ENCODE measurements at regions not wholly inside any gene's neighbourhood (a gene's known extent, or its start where the extent isn't known, plus 50 kb on each side); places are given as distances from the start of the nearest gene placed in this dataset.

DNA sequence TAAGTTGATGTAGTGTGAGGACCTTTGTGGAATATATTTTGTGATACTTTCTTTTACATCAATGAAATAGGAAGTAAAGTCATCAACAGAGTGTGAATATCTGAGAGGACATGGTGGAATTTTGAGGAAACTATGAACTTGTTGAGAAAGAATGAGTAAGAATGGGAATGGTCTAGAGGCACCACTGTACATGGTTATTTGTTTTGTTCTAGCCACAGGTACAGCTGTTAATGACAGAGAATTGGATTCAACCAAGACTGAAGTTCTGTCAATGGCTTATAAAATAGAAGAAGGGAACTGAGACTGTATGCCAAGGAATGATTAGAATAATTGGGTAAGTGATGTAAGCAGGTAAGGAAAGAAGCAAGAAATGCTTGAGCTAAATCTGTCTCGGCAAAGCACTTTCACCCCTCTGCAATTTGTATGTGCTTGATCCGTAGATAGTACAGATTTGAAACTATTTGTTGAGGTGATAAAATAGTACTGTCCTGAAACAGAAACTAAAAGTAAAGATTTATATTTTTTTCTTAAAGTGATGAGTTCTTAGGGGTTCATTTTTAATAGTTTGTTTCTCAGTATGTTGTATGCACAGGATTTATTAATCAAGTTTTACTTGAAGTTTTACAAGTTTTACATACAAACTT is 468.8 kb upstream of the SMC2 start:
- 83 to 87% methylated on average over 2 of the region's 2 CpGs for WGBS, 2 donors

DNA sequence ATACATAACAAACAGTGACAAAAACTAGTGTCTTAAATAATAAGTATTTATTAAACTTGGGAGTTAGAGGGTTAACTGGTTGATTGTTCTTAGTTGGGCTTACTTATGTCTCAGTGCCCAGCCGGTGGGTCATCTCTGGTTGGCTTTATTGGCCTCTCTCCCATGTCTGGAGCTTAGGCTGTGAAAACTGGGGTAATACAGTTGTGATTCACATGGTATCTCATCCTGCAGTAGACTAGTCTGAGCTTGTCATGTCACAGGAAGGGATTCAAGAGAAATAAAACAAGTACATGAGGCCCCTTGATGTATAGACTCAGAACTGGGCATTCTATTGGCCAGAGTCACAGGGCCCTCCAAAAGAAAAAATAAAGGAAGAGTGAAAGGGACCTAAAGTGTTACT is 466.4 kb upstream of the SMC2 start:
- H3K4me3 ChIP-seq (ENCODE audit: low read depth, poor library complexity, severe bottlenecking) = no peak overlapping the region
- 30 to 44% methylated on average over 1 of the region's 1 CpG for WGBS, 2 donors
- TF ChIP-seq, protein P1, sequence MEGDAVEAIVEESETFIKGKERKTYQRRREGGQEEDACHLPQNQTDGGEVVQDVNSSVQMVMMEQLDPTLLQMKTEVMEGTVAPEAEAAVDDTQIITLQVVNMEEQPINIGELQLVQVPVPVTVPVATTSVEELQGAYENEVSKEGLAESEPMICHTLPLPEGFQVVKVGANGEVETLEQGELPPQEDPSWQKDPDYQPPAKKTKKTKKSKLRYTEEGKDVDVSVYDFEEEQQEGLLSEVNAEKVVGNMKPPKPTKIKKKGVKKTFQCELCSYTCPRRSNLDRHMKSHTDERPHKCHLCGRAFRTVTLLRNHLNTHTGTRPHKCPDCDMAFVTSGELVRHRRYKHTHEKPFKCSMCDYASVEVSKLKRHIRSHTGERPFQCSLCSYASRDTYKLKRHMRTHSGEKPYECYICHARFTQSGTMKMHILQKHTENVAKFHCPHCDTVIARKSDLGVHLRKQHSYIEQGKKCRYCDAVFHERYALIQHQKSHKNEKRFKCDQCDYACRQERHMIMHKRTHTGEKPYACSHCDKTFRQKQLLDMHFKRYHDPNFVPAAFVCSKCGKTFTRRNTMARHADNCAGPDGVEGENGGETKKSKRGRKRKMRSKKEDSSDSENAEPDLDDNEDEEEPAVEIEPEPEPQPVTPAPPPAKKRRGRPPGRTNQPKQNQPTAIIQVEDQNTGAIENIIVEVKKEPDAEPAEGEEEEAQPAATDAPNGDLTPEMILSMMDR (IDR thresholded peaks at IDR 0.05) = no peak
- no peak for TF ChIP-seq POLR2A (IDR thresholded peaks at IDR 0.05)
- intact Hi-C loops (cut with DNase I; ENCODE audit: low total_unique reads) = no loop called here
- no peak for DNase-seq (ENCODE audit: low spot score in 2 of 2)

More for the DNA sequence above, 468.8 kb upstream of the SMC2 start:
- DNase-seq (ENCODE audit: low spot score in 2 of 2) = no peak
- TF ChIP-seq, protein P1 (IDR thresholded peaks at IDR 0.05) = no peak
- no peak for TF ChIP-seq POLR2A (IDR thresholded peaks at IDR 0.05)
- intact Hi-C loops (cut with DNase I; ENCODE audit: low total_unique reads) = no loop called here
- no peak overlapping the region for H3K4me3 ChIP-seq (ENCODE audit: low read depth, poor library complexity, severe bottlenecking)

DNA sequence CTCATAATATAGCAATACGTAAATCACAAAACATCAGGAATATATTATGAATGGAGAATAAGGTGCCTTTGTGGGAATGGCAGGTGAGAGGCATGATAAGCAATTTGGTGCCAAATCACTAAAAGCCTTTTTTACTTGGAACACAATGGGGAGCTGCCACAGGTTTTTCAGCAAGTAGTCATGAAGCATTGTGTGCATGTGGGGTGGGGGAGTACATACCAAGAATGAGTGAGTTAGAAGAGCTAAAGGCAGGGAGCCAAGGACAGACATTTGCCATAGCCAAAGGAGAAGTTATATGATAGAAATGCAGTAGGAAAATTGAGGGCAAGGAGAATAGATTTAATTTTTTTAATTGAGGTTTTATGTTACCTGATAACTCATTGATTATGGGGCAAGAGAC is 445.0 kb upstream of the SMC2 start:
- no peak for DNase-seq (ENCODE audit: low spot score in 2 of 2)
- TF ChIP-seq, protein P1 (IDR thresholded peaks at IDR 0.05) = no peak
- TF ChIP-seq POLR2A (IDR thresholded peaks at IDR 0.05) = no peak
- intact Hi-C loops (cut with DNase I; ENCODE audit: low total_unique reads) = no loop called here
- H3K4me3 ChIP-seq (ENCODE audit: low read depth, poor library complexity, severe bottlenecking) = no peak overlapping the region
- 95 to 97% methylated on average over 1 of the region's 1 CpG for WGBS, 2 donors

DNA sequence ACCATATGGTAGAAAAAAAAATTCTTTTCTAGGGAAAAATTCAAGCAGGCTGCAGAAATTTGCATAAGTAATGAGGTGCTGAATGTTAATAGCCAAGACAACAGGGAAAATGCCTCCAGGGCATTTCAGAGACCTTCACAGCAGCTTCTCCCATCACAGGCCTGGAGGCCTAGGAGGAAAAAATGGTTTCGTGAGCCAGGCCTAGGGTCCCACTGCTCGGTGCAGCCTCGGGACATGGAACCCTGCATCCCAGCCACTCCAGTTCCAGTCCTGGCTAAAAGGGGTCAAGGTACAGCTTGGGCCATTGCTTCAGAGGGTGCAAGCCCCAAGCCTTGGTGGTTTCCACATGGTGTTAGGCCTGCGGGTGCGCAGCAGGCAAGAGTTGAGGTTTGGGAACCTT is 436.0 kb upstream of the SMC2 start:
- no peak for DNase-seq (ENCODE audit: low spot score in 2 of 2)
- TF ChIP-seq, protein P1 (IDR thresholded peaks at IDR 0.05) = no peak
- no peak for TF ChIP-seq POLR2A (IDR thresholded peaks at IDR 0.05)
- intact Hi-C loops (cut with DNase I; ENCODE audit: low total_unique reads) = no loop called here
- 97 to 98% methylated on average over 5 of the region's 5 CpGs for WGBS, 2 donors
- no peak overlapping the region for H3K4me3 ChIP-seq (ENCODE audit: low read depth, poor library complexity, severe bottlenecking)

DNA sequence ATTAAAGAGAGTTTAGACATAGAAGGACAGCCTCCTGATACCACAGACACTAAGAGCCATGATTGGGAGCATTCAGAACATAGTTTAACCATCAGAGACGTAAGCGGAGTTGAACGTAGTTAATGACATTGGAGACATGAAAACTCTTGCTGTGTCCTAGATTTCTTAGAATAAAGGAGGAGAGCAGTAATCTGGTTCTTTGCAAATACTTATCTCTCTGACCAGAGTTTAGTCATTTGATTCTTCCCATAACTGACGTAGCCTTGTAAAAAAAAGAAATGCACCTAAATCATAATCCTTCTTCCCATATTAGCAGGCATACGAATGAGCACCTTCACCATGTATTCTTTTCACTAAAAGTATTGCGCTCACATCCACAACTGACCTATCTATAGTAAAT is 433.3 kb upstream of the SMC2 start:
- intact Hi-C loops (cut with DNase I; ENCODE audit: low total_unique reads) = no loop called here
- H3K4me3 ChIP-seq (ENCODE audit: low read depth, poor library complexity, severe bottlenecking) = no peak overlapping the region
- DNase-seq (ENCODE audit: low spot score in 2 of 2) = no peak
- WGBS, 2 donors = 87 to 92% methylated on average over 6 of the region's 6 CpGs
- TF ChIP-seq POLR2A (IDR thresholded peaks at IDR 0.05) = no peak
- TF ChIP-seq, protein P1 (IDR thresholded peaks at IDR 0.05) = no peak

DNA sequence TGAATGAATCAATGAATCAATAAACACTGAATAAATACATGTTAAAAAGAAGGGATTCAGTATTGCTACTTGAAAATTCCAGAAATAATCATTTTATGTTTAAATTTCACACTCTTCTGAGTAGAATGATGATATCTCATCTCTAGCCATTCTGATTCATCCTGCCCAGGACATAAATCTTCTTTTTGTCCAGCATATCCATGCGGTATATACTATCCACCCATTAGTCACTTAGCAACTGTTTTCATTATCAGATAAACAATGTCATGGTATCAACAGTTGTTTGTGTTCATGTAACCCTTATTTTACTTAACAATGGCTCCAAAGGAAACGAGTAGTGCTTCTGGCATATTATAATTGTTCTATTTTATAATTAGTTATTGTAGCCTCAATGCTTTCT is 432.4 kb upstream of the SMC2 start:
- DNase-seq (ENCODE audit: low spot score in 2 of 2) = no peak
- no peak overlapping the region for H3K4me3 ChIP-seq (ENCODE audit: low read depth, poor library complexity, severe bottlenecking)
- intact Hi-C loops (cut with DNase I; ENCODE audit: low total_unique reads) = no loop called here
- TF ChIP-seq, protein P1 (IDR thresholded peaks at IDR 0.05) = no peak
- TF ChIP-seq POLR2A (IDR thresholded peaks at IDR 0.05) = no peak
- 47 to 67% methylated on average over 2 of the region's 2 CpGs for WGBS, 2 donors

Data from lower leg skin (tissue), 4 donors.